ENCODE measurements at regions not wholly inside any gene's neighbourhood (a gene's known extent, or its start where the extent isn't known, plus 50 kb on each side); places are given as distances from the start of the nearest gene placed in this dataset.

- DNase-seq (ENCODE audit: low read depth in 1 of 2, low spot score in 2 of 2) = no peak
- Histone ChIP-seq H3K23me2 (ENCODE audit: low read depth, low read length) (no peaks in the 10 kb centered on the region), H3K9ac (replicated peaks in 1 of 4; ENCODE audit: extremely low read depth in 1 of 4, low read depth in 3 of 4, low read length in 3 of 4) (no peak overlapping the region), H2BK120ac (replicated peaks; ENCODE audit: low read depth, low read length) (no peak overlapping the region), H3K4ac (replicated peaks; ENCODE audit: insufficient read length, low read depth, low read length) (no peak overlapping the region), H3K9me3 (ENCODE audit: insufficient read depth in 2 of 2, low read depth in 1 of 2, low read length in 1 of 2) (peaks cover 20 to 27% of the 10 kb centered on the region in 2 experiments), H4K91ac (replicated peaks; ENCODE audit: insufficient read length, low read length) (no peak overlapping the region), H2BK15ac (ENCODE audit: low read length) (no peak overlapping the region), H3K79me2 (ENCODE audit: control insufficient read depth in 1 of 2, insufficient read depth in 2 of 2, low read length in 2 of 2) (no peaks in the 10 kb centered on the region), H3K4me3 (ENCODE audit: extremely low read depth in 1 of 4, insufficient read depth in 2 of 4, low read depth in 3 of 4, low read length in 4 of 4) (no peak overlapping the region), H3K4me1 (replicated peaks in 1 of 4; ENCODE audit: control insufficient read depth in 3 of 4, insufficient read depth in 4 of 4, low read length in 3 of 4) (no peaks in the 10 kb centered on the region), H3K79me1 (ENCODE audit: low read depth, low read length) (no peaks in the 10 kb centered on the region), H2AK5ac (ENCODE audit: low read depth, low read length) (no peak overlapping the region), H2BK5ac (ENCODE audit: low read depth, low read length) (no peak overlapping the region), H2BK12ac (ENCODE audit: low read depth, low read length) (no peak overlapping the region), H4K8ac (ENCODE audit: extremely low read depth, insufficient read depth, low read length) (no peak overlapping the region), H3K27me3 (replicated peaks in 1 of 4; ENCODE audit: control insufficient read depth in 3 of 4, extremely low read depth in 1 of 4, insufficient read depth in 3 of 4, low read length in 3 of 4) (peaks cover 0 to 1% (median 0%) of the 10 kb centered on the region in 4 experiments; a peak in 1 of 7 replicates), H3K4me2 (ENCODE audit: insufficient read depth in 1 of 2, low read depth in 2 of 2, low read length in 2 of 2) (no peak overlapping the region), H2AFZ (ENCODE audit: low read length) (no peak overlapping the region), H4K5ac (ENCODE audit: insufficient read length, low read depth, low read length) (no peak overlapping the region), H3K36me3 (ENCODE audit: control insufficient read depth in 2 of 4, insufficient read depth in 4 of 4, low read length in 3 of 4) (no peaks in the 10 kb centered on the region), H3K56ac (replicated peaks; ENCODE audit: insufficient read length, low read depth, low read length) (no peak overlapping the region), H3K14ac (ENCODE audit: insufficient read length) (no peak overlapping the region), H3K23ac (ENCODE audit: insufficient read length) (no peak overlapping the region), H3K27ac (ENCODE audit: low read depth, low read length) (no peak overlapping the region), H4K20me1 (replicated peaks in 1 of 2; ENCODE audit: control insufficient read depth in 1 of 2, insufficient read depth in 2 of 2, low read length in 2 of 2) (no peaks in the 10 kb centered on the region), H2BK20ac (ENCODE audit: low read length) (no peak overlapping the region), H3K18ac (ENCODE audit: extremely low read depth, low read length) (no peak overlapping the region)
- 100% methylated on average over 1 of the region's 1 CpG; no CpG with 5 or more reads in 1 of the 2 experiments for WGBS, 2 experiments (ENCODE audit: extremely low coverage in 1 of 2, insufficient coverage in 1 of 2, insufficient read length in 1 of 2, insufficient replicate concordance in 2 of 2, low coverage in 1 of 2, low lambda C conversion rate in 2 of 2, missing lambda C conversion rate in 1 of 2)
- ChIA-PET CTCF (ENCODE audit: partially characterized antibody) (interaction anchor here (0.6 kb wide), 1 partner anchor 237 kb away, joined by 3 read pairs; no protein-coding TSS in a partner anchor), POLR2A (ENCODE audit: partially characterized antibody) (no interaction called here)
- FAIRE-seq = no peak
- no peak for TF ChIP-seq CTBP2 (IDR thresholded peaks at IDR 0.05; ENCODE audit: borderline replicate concordance, insufficient read depth, insufficient read length, low read length)
- no peak for TF ChIP-seq SP4 (IDR thresholded peaks at IDR 0.05; ENCODE audit: low read length)
- no peak for TF ChIP-seq JUND (IDR thresholded peaks at IDR 0.05; ENCODE audit: low read length)
Observed at GRCh38 chr4:153884325-153884724, 95.4 kb upstream of the SFRP2 start.

Data from H1 (cell line).